Esophagus squamous epithelium (tissue), 5 donors: ENCODE measurements at regions not wholly inside any gene's neighbourhood (a gene's known extent, or its start where the extent isn't known, plus 50 kb on each side); places are given as distances from the start of the nearest gene placed in this dataset.

Experiments
- DNase-seq: peaks from one replicate; lab custom pipeline; 2025; lab: John Stamatoyannopoulos, UW
- H3K27ac ChIP-seq, 4 donors: fragments of 200-600 bp; sonication (generic); one replicate each; pipeline ENCODE4 v1.5.1; 2016 to 2019; ENCODE audit warnings: mild to moderate bottlenecking in 1 of 4
- H3K27me3 ChIP-seq, 4 donors: fragments of 200-600 bp; sonication (generic); 1 replicate in 3 of 4; 2 replicates in 1 of 4; pipeline versions ENCODE4 v1.5.1 to v1.6.0; 2017 to 2021; ENCODE audit warnings: antibody characterized with exemption in 1 of 4
- H3K36me3 ChIP-seq, 3 donors: fragments of 200-600 bp; sonication (generic); one replicate each; pipeline ENCODE4 v1.5.1; 2016 to 2019
- H3K4me1 ChIP-seq, 3 donors: fragments of 200-600 bp; sonication (generic); one replicate each; pipeline ENCODE4 v1.5.1; 2017 to 2019
- H3K4me3 ChIP-seq, 4 donors: fragments of 200-600 bp; sonication (generic); 1 replicate in 3 of 4; 2 replicates in 1 of 4; pipeline ENCODE4 v1.5.1; 2016 to 2019; ENCODE audit warnings: mild to moderate bottlenecking in 2 of 4, moderate library complexity in 1 of 4
- H3K9me3 ChIP-seq, 3 donors: fragments of 200-600 bp; sonication (generic); one replicate each; pipeline ENCODE4 v1.5.1; 2016 to 2019
- CTCF ChIP-seq, 6 experiments: fragments of 450-650 bp in 4 of 6; fragments of 200-600 bp in 2 of 6; sonication (generic) in 2 of 6; IDR thresholded peaks; one replicate each; pipeline ENCODE4 v1.5.1; 2016 to 2019; ENCODE audit warnings: antibody characterized with exemption in 6 of 6, mild to moderate bottlenecking in 4 of 6, moderate library complexity in 4 of 6
- POLR2A ChIP-seq, 4 donors: fragments of 450-650 bp; IDR thresholded peaks; one replicate each; pipeline ENCODE4 v1.6.1; 2017; ENCODE audit warnings: antibody characterized with exemption in 4 of 4, mild to moderate bottlenecking in 4 of 4, moderate library complexity in 3 of 4
- WGBS, 2 donors: methylation state at CpG; one replicate each; pipeline ENCODE4 v1.1.5; 2018; 5-methylcytosine and 5-hydroxymethylcytosine counted together
- intact Hi-C: fragments of 100-400 bp; cut with DNase I; formaldehyde crosslinking; loops from one replicate; pipeline ENCODE4 v1.15.0; 2022
- donor health status: DM: yes; HTN: yes; CAD: no.

GRCh38 chr1:191043066-191043465 is 565.4 kb upstream of the BRINP3 start:
- no peak for DNase-seq
- TF ChIP-seq CTCF (IDR thresholded peaks at IDR 0.05) (no peak), POLR2A (IDR thresholded peaks at IDR 0.05) (no peak)
- Histone ChIP-seq H3K4me1 (no peaks in the 10 kb centered on the region), H3K27me3 (no peaks in the 10 kb centered on the region), H3K27ac (no peak overlapping the region), H3K36me3 (no peaks in the 10 kb centered on the region), H3K9me3 (no peaks in the 10 kb centered on the region), H3K4me3 (no peak overlapping the region)
- WGBS, 2 donors: 47 to 74% methylated on average over 2 of the region's 2 CpGs
- intact Hi-C loops: no loop called here

- no peaks in the 10 kb centered on the region for H3K36me3 ChIP-seq
- H3K27me3 ChIP-seq: no peaks in the 10 kb centered on the region
- no peak for DNase-seq
- no peaks in the 10 kb centered on the region for H3K9me3 ChIP-seq
- H3K27ac ChIP-seq: no peak overlapping the region
- H3K4me3 ChIP-seq: no peak overlapping the region
- no peak for TF ChIP-seq POLR2A (IDR thresholded peaks at IDR 0.05)
- TF ChIP-seq CTCF (IDR thresholded peaks at IDR 0.05): no peak
- intact Hi-C loops: no loop called here
- WGBS, 2 donors: 72 to 73% methylated on average over 2 of the region's 2 CpGs
- H3K4me1 ChIP-seq: no peaks in the 10 kb centered on the region
Measured at GRCh38 chr1:191049781-191050180, 572.1 kb upstream of the BRINP3 start.

GRCh38 chr1:191052888-191053287 is 575.2 kb upstream of the BRINP3 start:
- Histone ChIP-seq H3K4me3 (no peak overlapping the region), H3K36me3 (no peaks in the 10 kb centered on the region), H3K27ac (no peak overlapping the region), H3K27me3 (no peaks in the 10 kb centered on the region), H3K4me1 (no peaks in the 10 kb centered on the region), H3K9me3 (no peaks in the 10 kb centered on the region)
- intact Hi-C loops: no loop called here
- 72 to 76% methylated on average over 6 of the region's 6 CpGs for WGBS, 2 donors
- no peak for DNase-seq
- TF ChIP-seq POLR2A (IDR thresholded peaks at IDR 0.05) (no peak), CTCF (IDR thresholded peaks at IDR 0.05) (no peak)

- intact Hi-C loops: no loop called here
- WGBS, 2 donors: 41 to 43% methylated on average over 3 of the region's 3 CpGs
- H3K36me3 ChIP-seq: no peaks in the 10 kb centered on the region
- H3K27ac ChIP-seq: no peak overlapping the region
- no peak for DNase-seq
- no peaks in the 10 kb centered on the region for H3K9me3 ChIP-seq
- no peaks in the 10 kb centered on the region for H3K4me1 ChIP-seq
- TF ChIP-seq CTCF (IDR thresholded peaks at IDR 0.05): no peak
- TF ChIP-seq POLR2A (IDR thresholded peaks at IDR 0.05): no peak
- H3K27me3 ChIP-seq: no peaks in the 10 kb centered on the region
- no peak overlapping the region for H3K4me3 ChIP-seq
Measured at GRCh38 chr1:191065346-191065745, 587.7 kb upstream of the BRINP3 start.

- Histone ChIP-seq H3K9me3 (no peaks in the 10 kb centered on the region), H3K27ac (no peak overlapping the region), H3K4me3 (no peak overlapping the region), H3K4me1 (no peaks in the 10 kb centered on the region), H3K36me3 (no peaks in the 10 kb centered on the region), H3K27me3 (no peaks in the 10 kb centered on the region)
- intact Hi-C loops: no loop called here
- DNase-seq: no peak
- TF ChIP-seq POLR2A (IDR thresholded peaks at IDR 0.05): no peak
- no peak for TF ChIP-seq CTCF (IDR thresholded peaks at IDR 0.05)
- WGBS, 2 donors: 39 to 44% methylated on average over 1 of the region's 1 CpG
Measured at GRCh38 chr1:191065771-191066170, 588.1 kb upstream of the BRINP3 start.
